ENCODE measurements at regions not wholly inside any gene's neighbourhood (a gene's known extent, or its start where the extent isn't known, plus 50 kb on each side); places are given as distances from the start of the nearest gene placed in this dataset.

GRCh38 chr17:77635176-77635575 lies 323.3 kb upstream of the TNRC6C start:
- DNase-seq (ENCODE audit: low read depth in 1 of 2, low spot score in 2 of 2) = no peak

More at GRCh38 chr17:77635176-77635575, 323.3 kb upstream of the TNRC6C start:
- Histone ChIP-seq H2AK5ac (ENCODE audit: low read depth, low read length) (no peak overlapping the region), H3K36me3 (ENCODE audit: control insufficient read depth in 2 of 4, insufficient read depth in 4 of 4, low read length in 3 of 4) (no peaks in the 10 kb centered on the region), H3K79me1 (ENCODE audit: low read depth, low read length) (no peaks in the 10 kb centered on the region), H3K4me2 (ENCODE audit: insufficient read depth in 1 of 2, low read depth in 2 of 2, low read length in 2 of 2) (no peak overlapping the region), H2BK5ac (ENCODE audit: low read depth, low read length) (no peak overlapping the region), H3K23me2 (ENCODE audit: low read depth, low read length) (no peaks in the 10 kb centered on the region), H3K4ac (replicated peaks; ENCODE audit: insufficient read length, low read depth, low read length) (no peak overlapping the region), H2BK15ac (ENCODE audit: low read length) (no peak overlapping the region), H2BK120ac (replicated peaks; ENCODE audit: low read depth, low read length) (no peak overlapping the region), H4K20me1 (replicated peaks in 1 of 2; ENCODE audit: control insufficient read depth in 1 of 2, insufficient read depth in 2 of 2, low read length in 2 of 2) (no peaks in the 10 kb centered on the region), H3K27ac (ENCODE audit: low read depth, low read length) (no peak overlapping the region), H3K27me3 (replicated peaks in 1 of 4; ENCODE audit: control insufficient read depth in 3 of 4, extremely low read depth in 1 of 4, insufficient read depth in 3 of 4, low read length in 3 of 4) (peaks cover 0 to under 1% (median 0%) of the 10 kb centered on the region in 4 experiments; a peak in 1 of 7 replicates), H3K4me1 (replicated peaks in 1 of 4; ENCODE audit: control insufficient read depth in 3 of 4, insufficient read depth in 4 of 4, low read length in 3 of 4) (peaks cover 0 to 8% (median 2%) of the 10 kb centered on the region in 4 experiments; a peak in 5 of 7 replicates), H3K14ac (ENCODE audit: insufficient read length) (no peak overlapping the region), H2BK12ac (ENCODE audit: low read depth, low read length) (no peak overlapping the region; the same call in 1 of the 2 replicates), H4K8ac (ENCODE audit: extremely low read depth, insufficient read depth, low read length) (no peak overlapping the region), H4K91ac (replicated peaks; ENCODE audit: insufficient read length, low read length) (no peak overlapping the region), H3K18ac (ENCODE audit: extremely low read depth, low read length) (no peak overlapping the region), H3K4me3 (ENCODE audit: extremely low read depth in 1 of 4, insufficient read depth in 2 of 4, low read depth in 3 of 4, low read length in 4 of 4) (no peak overlapping the region), H2BK20ac (ENCODE audit: low read length) (no peak overlapping the region), H2AFZ (ENCODE audit: low read length) (0 out of 2 replicates have a peak overlapping the region, but pooled peaks have one; percentile 72), H3K23ac (ENCODE audit: insufficient read length) (no peak overlapping the region), H3K79me2 (ENCODE audit: control insufficient read depth in 1 of 2, insufficient read depth in 2 of 2, low read length in 2 of 2) (no peaks in the 10 kb centered on the region), H4K5ac (ENCODE audit: insufficient read length, low read depth, low read length) (no peak overlapping the region), H3K9me3 (ENCODE audit: insufficient read depth in 2 of 2, low read depth in 1 of 2, low read length in 1 of 2) (no peaks in the 10 kb centered on the region), H3K9ac (replicated peaks in 1 of 4; ENCODE audit: extremely low read depth in 1 of 4, low read depth in 3 of 4, low read length in 3 of 4) (no peak overlapping the region), H3K56ac (replicated peaks; ENCODE audit: insufficient read length, low read depth, low read length) (no peak overlapping the region)
- FAIRE-seq = no peak
- CTCF ChIA-PET (ENCODE audit: partially characterized antibody) = no interaction called here
- TF ChIP-seq SP1 (IDR thresholded peaks at IDR 0.05; ENCODE audit: low read depth, low read length) = no peak
- TF ChIP-seq KDM1A (IDR thresholded peaks at IDR 0.05; ENCODE audit: borderline replicate concordance, low read length) = no peak
- no peak for TF ChIP-seq SIRT6 (IDR thresholded peaks at IDR 0.05; ENCODE audit: low read length)
- no peak for TF ChIP-seq RNF2 (IDR thresholded peaks at IDR 0.05; ENCODE audit: borderline replicate concordance, low read depth, low read length, missing control alignments, poor library complexity, severe bottlenecking)
- no peak for TF ChIP-seq TAF1 (IDR thresholded peaks at IDR 0.05; ENCODE audit: low read depth, low read length)
- no peak for TF ChIP-seq CHD1 (IDR thresholded peaks at IDR 0.05; ENCODE audit: low read depth, low read length)
- TF ChIP-seq RXRA (IDR thresholded peaks at IDR 0.05; ENCODE audit: insufficient read depth, low read depth, low read length) = no peak
- no peak for TF ChIP-seq RBBP5 (IDR thresholded peaks at IDR 0.05; ENCODE audit: borderline replicate concordance, low read depth, low read length)
- TF ChIP-seq MAFK (IDR thresholded peaks at IDR 0.05; ENCODE audit: low read depth, low read length) = no peak
- POLR2A ChIA-PET (ENCODE audit: partially characterized antibody) = interaction anchor here (0.8 kb wide), 1 partner anchor 323 kb away, joined by 3 read pairs; the partner anchor contains the start of gene TNRC6C
- WGBS, 2 experiments (ENCODE audit: extremely low coverage in 1 of 2, insufficient coverage in 1 of 2, insufficient read length in 1 of 2, insufficient replicate concordance in 2 of 2, low coverage in 1 of 2, low lambda C conversion rate in 2 of 2, missing lambda C conversion rate in 1 of 2) = 90% methylated on average over 3 of the region's 4 CpGs; no CpG with 5 or more reads in 1 of the 2 experiments
